ENCODE measurements at regions not wholly inside any gene's neighbourhood (a gene's known extent, or its start where the extent isn't known, plus 50 kb on each side); places are given as distances from the start of the nearest gene placed in this dataset.

DNA sequence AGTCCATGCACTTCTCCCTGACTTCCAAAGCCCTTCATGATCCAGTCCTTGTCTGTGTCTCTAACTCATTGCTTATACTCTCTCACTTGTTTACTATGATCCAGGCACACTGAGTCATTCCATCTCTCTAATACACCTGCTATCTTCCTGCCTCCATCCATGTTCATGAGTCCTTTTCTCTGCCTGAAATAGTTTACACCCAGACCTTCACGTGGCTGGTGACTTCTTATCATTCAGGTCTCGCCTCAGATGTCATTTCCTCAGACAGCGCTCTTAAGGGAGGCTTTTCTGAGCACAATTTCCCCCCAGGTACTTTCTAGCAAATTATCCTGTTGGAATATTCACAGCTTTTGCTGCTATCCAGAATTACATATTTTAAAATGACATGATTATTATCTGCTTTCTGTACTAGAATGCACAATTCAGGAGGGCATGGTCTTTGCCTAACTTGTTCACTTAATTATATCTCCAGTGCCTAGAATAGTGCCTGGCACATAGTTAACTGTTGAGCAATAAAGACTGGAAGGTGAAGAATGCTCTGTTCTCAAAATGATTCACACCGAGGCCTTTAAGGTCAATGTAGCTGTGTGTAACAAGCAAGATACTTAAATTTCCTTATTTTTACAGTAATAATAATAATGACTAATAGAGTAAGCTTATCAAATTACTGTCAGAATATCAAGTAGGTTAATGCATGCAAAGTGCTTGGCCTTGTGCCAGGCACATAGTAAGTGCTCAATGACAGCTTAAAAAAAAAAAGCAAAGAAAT is 183.7 kb upstream of the SPRY2 start:
- TF ChIP-seq, protein P1, sequence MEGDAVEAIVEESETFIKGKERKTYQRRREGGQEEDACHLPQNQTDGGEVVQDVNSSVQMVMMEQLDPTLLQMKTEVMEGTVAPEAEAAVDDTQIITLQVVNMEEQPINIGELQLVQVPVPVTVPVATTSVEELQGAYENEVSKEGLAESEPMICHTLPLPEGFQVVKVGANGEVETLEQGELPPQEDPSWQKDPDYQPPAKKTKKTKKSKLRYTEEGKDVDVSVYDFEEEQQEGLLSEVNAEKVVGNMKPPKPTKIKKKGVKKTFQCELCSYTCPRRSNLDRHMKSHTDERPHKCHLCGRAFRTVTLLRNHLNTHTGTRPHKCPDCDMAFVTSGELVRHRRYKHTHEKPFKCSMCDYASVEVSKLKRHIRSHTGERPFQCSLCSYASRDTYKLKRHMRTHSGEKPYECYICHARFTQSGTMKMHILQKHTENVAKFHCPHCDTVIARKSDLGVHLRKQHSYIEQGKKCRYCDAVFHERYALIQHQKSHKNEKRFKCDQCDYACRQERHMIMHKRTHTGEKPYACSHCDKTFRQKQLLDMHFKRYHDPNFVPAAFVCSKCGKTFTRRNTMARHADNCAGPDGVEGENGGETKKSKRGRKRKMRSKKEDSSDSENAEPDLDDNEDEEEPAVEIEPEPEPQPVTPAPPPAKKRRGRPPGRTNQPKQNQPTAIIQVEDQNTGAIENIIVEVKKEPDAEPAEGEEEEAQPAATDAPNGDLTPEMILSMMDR (IDR thresholded peaks at IDR 0.05; ENCODE audit: insufficient read depth, low read length): no peak
- TF ChIP-seq POLR2AphosphoS5 (IDR thresholded peaks at IDR 0.05; ENCODE audit: low read depth): no peak
- no peak for TF ChIP-seq GABPA (IDR thresholded peaks at IDR 0.05; ENCODE audit: low read depth)

Measured in HL-60 (cell line).